ENCODE measurements at regions not wholly inside any gene's neighbourhood (a gene's known extent, or its start where the extent isn't known, plus 50 kb on each side); places are given as distances from the start of the nearest gene placed in this dataset.

GRCh38 chr5:81802020-81802419 is 51.1 kb upstream of the SSBP2 start:
- TF ChIP-seq E2F1 (CRISPR knock-in tag; IDR thresholded peaks at IDR 0.05): no peak
- no peak for TF ChIP-seq SP1 (CRISPR knock-in tag; conservative IDR thresholded peaks at IDR 0.05)
- no peak for TF ChIP-seq MAX (CRISPR knock-in tag; IDR thresholded peaks at IDR 0.05)
- TF ChIP-seq ZNF423 (CRISPR knock-in tag; IDR thresholded peaks at IDR 0.05): no peak
- no peak for TF ChIP-seq NR2C2 (CRISPR knock-in tag; IDR thresholded peaks at IDR 0.05)
- TF ChIP-seq, protein P1, sequence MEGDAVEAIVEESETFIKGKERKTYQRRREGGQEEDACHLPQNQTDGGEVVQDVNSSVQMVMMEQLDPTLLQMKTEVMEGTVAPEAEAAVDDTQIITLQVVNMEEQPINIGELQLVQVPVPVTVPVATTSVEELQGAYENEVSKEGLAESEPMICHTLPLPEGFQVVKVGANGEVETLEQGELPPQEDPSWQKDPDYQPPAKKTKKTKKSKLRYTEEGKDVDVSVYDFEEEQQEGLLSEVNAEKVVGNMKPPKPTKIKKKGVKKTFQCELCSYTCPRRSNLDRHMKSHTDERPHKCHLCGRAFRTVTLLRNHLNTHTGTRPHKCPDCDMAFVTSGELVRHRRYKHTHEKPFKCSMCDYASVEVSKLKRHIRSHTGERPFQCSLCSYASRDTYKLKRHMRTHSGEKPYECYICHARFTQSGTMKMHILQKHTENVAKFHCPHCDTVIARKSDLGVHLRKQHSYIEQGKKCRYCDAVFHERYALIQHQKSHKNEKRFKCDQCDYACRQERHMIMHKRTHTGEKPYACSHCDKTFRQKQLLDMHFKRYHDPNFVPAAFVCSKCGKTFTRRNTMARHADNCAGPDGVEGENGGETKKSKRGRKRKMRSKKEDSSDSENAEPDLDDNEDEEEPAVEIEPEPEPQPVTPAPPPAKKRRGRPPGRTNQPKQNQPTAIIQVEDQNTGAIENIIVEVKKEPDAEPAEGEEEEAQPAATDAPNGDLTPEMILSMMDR (IDR thresholded peaks at IDR 0.05): no peak
- TF ChIP-seq ATF3 (CRISPR knock-in tag; conservative IDR thresholded peaks at IDR 0.05): no peak
- TF ChIP-seq ZNF281 (CRISPR knock-in tag; IDR thresholded peaks at IDR 0.05): no peak
- no peak for TF ChIP-seq ZNF317 (CRISPR knock-in tag; IDR thresholded peaks at IDR 0.05; ENCODE audit: borderline replicate concordance, low read depth)
- TF ChIP-seq TCF7 (CRISPR knock-in tag; IDR thresholded peaks at IDR 0.05; ENCODE audit: low read depth): no peak
- no peak for TF ChIP-seq GTF2I (CRISPR knock-in tag; conservative IDR thresholded peaks at IDR 0.05)
- TF ChIP-seq ATF1 (CRISPR knock-in tag; IDR thresholded peaks at IDR 0.05): no peak

All from WTC11 (cell line).